OCI-LY1 (cell line): ENCODE measurements at regions not wholly inside any gene's neighbourhood (a gene's known extent, or its start where the extent isn't known, plus 50 kb on each side); places are given as distances from the start of the nearest gene placed in this dataset.

ENCODE experiments used
- EZH2 ChIP-seq: fragments of 200-600 bp; sonication (generic), shearing (Covaris generic); IDR thresholded peaks from 2 replicates; pipeline ENCODE4 v1.8.0; 2017; ENCODE audit warnings: borderline replicate concordance, mixed run types, mild to moderate bottlenecking, antibody characterized with exemption, low read length, moderate library complexity, mixed read lengths
- TF ChIP-seq, protein P1 (sequence below): fragments of 200-600 bp; sonication (generic), shearing (Covaris generic); IDR thresholded peaks from 2 replicates; pipeline ENCODE4 v1.5.1; 2017; ENCODE audit warnings: mild to moderate bottlenecking, antibody characterized with exemption, low read length, moderate library complexity, mixed read lengths

DNA sequence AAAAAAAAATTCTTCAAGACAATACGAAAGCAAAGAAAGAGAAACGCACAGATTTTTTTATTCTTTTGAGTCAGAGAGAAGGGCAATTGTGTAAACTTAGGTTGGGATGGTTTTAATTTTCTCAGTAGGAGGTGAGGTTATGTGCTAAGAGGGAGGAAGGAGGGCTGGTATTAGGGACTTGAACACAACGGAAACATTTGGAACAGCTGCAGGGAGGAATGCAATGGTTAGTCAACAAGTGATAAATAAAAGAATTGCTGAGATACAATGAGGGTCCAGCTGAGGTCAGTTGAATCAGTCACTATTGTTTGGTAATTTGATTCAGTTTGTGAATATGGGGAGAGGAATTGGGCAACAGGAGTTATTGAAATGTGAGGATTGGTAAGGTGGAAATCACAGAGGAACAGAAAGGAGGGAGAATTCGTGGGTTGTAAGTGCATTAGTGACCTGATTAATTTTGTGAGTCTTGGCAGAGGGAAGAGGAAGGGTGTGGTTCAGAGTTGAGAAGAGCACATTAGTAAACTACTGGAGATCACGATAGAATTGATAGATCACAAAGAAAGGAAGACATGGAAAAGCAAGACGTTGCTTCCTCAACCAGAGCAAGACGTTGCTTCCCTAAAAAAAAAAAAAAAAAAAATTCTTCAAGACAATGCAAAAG is 499.5 kb upstream of the SPRY2 start:
- TF ChIP-seq, protein P1, sequence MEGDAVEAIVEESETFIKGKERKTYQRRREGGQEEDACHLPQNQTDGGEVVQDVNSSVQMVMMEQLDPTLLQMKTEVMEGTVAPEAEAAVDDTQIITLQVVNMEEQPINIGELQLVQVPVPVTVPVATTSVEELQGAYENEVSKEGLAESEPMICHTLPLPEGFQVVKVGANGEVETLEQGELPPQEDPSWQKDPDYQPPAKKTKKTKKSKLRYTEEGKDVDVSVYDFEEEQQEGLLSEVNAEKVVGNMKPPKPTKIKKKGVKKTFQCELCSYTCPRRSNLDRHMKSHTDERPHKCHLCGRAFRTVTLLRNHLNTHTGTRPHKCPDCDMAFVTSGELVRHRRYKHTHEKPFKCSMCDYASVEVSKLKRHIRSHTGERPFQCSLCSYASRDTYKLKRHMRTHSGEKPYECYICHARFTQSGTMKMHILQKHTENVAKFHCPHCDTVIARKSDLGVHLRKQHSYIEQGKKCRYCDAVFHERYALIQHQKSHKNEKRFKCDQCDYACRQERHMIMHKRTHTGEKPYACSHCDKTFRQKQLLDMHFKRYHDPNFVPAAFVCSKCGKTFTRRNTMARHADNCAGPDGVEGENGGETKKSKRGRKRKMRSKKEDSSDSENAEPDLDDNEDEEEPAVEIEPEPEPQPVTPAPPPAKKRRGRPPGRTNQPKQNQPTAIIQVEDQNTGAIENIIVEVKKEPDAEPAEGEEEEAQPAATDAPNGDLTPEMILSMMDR = no peak
- TF ChIP-seq EZH2 = no peak
